NOMO-1 treated with dmso at 0.1 percent for 144 hours (cell line): ENCODE measurements at regions not wholly inside any gene's neighbourhood (a gene's known extent, or its start where the extent isn't known, plus 50 kb on each side); places are given as distances from the start of the nearest gene placed in this dataset.
"Not testable (repeated sequence)": the region's sequence is repeated elsewhere in the genome, so short reads cannot be mapped to it uniquely, and the experiment has no call there.

Experiments used
- DNase-seq: peaks from one replicate; lab custom pipeline; 2025; ENCODE audit not compliant: unreplicated experiment; lab: John Stamatoyannopoulos, UW

- no peak for DNase-seq
These were observed 434.1 kb upstream of the WWC1 start for GRCh38 chr5:167857321-167857720.

- not testable (repeated sequence) for DNase-seq
These were observed 433.1 kb upstream of the WWC1 start for GRCh38 chr5:167858186-167858855.

- DNase-seq, result no peak
These were observed 430.1 kb upstream of the WWC1 start for GRCh38 chr5:167861129-167861927.

GRCh38 chr5:167861928-167862426 lies 429.5 kb upstream of the WWC1 start:
- no peak for DNase-seq

GRCh38 chr5:167863883-167864282 lies 427.6 kb upstream of the WWC1 start:
- no peak for DNase-seq

GRCh38 chr5:167864801-167865200 lies 426.6 kb upstream of the WWC1 start:
- no peak for DNase-seq

- DNase-seq, result no peak
These were observed 424.6 kb upstream of the WWC1 start for GRCh38 chr5:167866797-167867196.

GRCh38 chr5:167867281-167867680 lies 424.2 kb upstream of the WWC1 start:
- DNase-seq, result no peak

GRCh38 chr5:167869125-167869524 lies 422.3 kb upstream of the WWC1 start:
- no peak for DNase-seq

GRCh38 chr5:167870055-167870454 lies 421.4 kb upstream of the WWC1 start:
- no peak for DNase-seq

- DNase-seq, result no peak
These were observed 420.4 kb upstream of the WWC1 start for GRCh38 chr5:167871091-167871490.

- no peak for DNase-seq
These were observed 418.7 kb upstream of the WWC1 start for GRCh38 chr5:167872791-167873190.

- DNase-seq, result no peak
These were observed 414.2 kb upstream of the WWC1 start for GRCh38 chr5:167877114-167877722.

GRCh38 chr5:167877924-167878323 lies 413.5 kb upstream of the WWC1 start:
- no peak for DNase-seq

GRCh38 chr5:167880420-167880819 lies 411.0 kb upstream of the WWC1 start:
- no peak for DNase-seq

- DNase-seq, result no peak
These were observed 410.4 kb upstream of the WWC1 start for GRCh38 chr5:167881041-167881440.

GRCh38 chr5:167886196-167886595 lies 405.2 kb upstream of the WWC1 start:
- no peak for DNase-seq

- no peak for DNase-seq
These were observed 403.1 kb upstream of the WWC1 start for GRCh38 chr5:167888393-167888792.

GRCh38 chr5:167889276-167889675 lies 402.2 kb upstream of the WWC1 start:
- no peak for DNase-seq

- no peak for DNase-seq
These were observed 398.9 kb upstream of the WWC1 start for GRCh38 chr5:167892352-167893115.

- no peak for DNase-seq
These were observed 398.2 kb upstream of the WWC1 start for GRCh38 chr5:167893271-167893670.
